GM21367 (cell line): ENCODE measurements at regions not wholly inside any gene's neighbourhood (a gene's known extent, or its start where the extent isn't known, plus 50 kb on each side); places are given as distances from the start of the nearest gene placed in this dataset.

Experiments
- ATAC-seq: cut with Tn5 transposase; IDR thresholded peaks from one replicate; pipeline ENCODE4 v1.9.1; 2021; ENCODE audit not compliant: unreplicated experiment

GRCh38 chr13:99911965-99912566, 59.5 kb downstream of the ZIC5 start:
- no peak for ATAC-seq

- no peak for ATAC-seq
Measured at GRCh38 chr13:99911069-99911964, 60.2 kb downstream of the ZIC5 start.

GRCh38 chr13:99909836-99910619, 61.5 kb downstream of the ZIC5 start:
- ATAC-seq = no peak

GRCh38 chr13:99909097-99909835, 62.3 kb downstream of the ZIC5 start:
- ATAC-seq = no peak

- no peak for ATAC-seq
Measured at GRCh38 chr13:99908140-99908803, 63.3 kb downstream of the ZIC5 start.

GRCh38 chr13:99907627-99908026, 63.9 kb downstream of the ZIC5 start:
- no peak for ATAC-seq

- no peak for ATAC-seq
Measured at GRCh38 chr13:99907038-99907437, 64.5 kb downstream of the ZIC5 start.

GRCh38 chr13:99905814-99906213, 65.8 kb downstream of the ZIC5 start:
- ATAC-seq = no peak

GRCh38 chr13:99905224-99905623, 66.3 kb downstream of the ZIC5 start:
- ATAC-seq = no peak

GRCh38 chr13:99903140-99903539, 68.4 kb downstream of the ZIC5 start:
- no peak for ATAC-seq

GRCh38 chr13:99902657-99903056, 68.9 kb downstream of the ZIC5 start:
- ATAC-seq = no peak

GRCh38 chr13:99900960-99901359, 70.6 kb downstream of the ZIC5 start:
- ATAC-seq = no peak

GRCh38 chr13:99898421-99898820, 73.1 kb downstream of the ZIC5 start:
- ATAC-seq = no peak

GRCh38 chr13:99897076-99897440, 74.5 kb downstream of the ZIC5 start:
- no peak for ATAC-seq

GRCh38 chr13:99896369-99897075, 75.0 kb downstream of the ZIC5 start:
- ATAC-seq = no peak

GRCh38 chr13:99895444-99896368, 75.9 kb downstream of the ZIC5 start:
- no peak for ATAC-seq

- no peak for ATAC-seq
Measured at GRCh38 chr13:99894840-99895443, 76.6 kb downstream of the ZIC5 start.

GRCh38 chr13:99894105-99894839, 77.3 kb downstream of the ZIC5 start:
- no peak for ATAC-seq
